ENCODE measurements at regions not wholly inside any gene's neighbourhood (a gene's known extent, or its start where the extent isn't known, plus 50 kb on each side); places are given as distances from the start of the nearest gene placed in this dataset.
A peak's percentile ranks its signal among the peaks of the same experiment; 100 is the strongest.
"Not testable (repeated sequence)": the region's sequence is repeated elsewhere in the genome, so short reads cannot be mapped to it uniquely, and the experiment has no call there.

DNA sequence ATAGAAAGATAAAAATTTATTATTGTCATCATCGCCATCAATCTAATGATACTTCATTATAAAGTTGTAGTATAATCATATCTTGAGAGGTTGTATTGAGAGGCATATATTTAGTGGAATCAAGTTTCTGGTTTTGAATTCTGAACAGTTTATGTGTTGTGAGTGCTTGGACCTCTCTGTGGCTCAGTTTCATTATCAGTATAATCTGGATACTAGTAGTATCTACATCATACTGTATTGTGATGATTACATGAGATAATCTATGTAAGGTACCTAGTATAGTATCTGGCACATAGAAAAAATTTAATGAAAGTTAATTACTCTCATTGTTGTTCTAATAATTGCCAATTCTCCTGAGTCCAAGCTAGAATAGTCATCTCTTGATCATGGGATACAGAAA lies 161.2 kb upstream of the UBQLN2 start:
- intact Hi-C loops (cut with DNase I; ENCODE audit: low total_unique reads): no loop called here
- H3K4me3 ChIP-seq: no peak overlapping the region
- no peak overlapping the region for H3K27ac ChIP-seq
- TF ChIP-seq EP300 (IDR thresholded peaks at IDR 0.05) (no peak), POLR2AphosphoS5 (IDR thresholded peaks at IDR 0.05) (no peak), POLR2A (IDR thresholded peaks at IDR 0.05) (no peak)
- TF ChIP-seq, protein P1, sequence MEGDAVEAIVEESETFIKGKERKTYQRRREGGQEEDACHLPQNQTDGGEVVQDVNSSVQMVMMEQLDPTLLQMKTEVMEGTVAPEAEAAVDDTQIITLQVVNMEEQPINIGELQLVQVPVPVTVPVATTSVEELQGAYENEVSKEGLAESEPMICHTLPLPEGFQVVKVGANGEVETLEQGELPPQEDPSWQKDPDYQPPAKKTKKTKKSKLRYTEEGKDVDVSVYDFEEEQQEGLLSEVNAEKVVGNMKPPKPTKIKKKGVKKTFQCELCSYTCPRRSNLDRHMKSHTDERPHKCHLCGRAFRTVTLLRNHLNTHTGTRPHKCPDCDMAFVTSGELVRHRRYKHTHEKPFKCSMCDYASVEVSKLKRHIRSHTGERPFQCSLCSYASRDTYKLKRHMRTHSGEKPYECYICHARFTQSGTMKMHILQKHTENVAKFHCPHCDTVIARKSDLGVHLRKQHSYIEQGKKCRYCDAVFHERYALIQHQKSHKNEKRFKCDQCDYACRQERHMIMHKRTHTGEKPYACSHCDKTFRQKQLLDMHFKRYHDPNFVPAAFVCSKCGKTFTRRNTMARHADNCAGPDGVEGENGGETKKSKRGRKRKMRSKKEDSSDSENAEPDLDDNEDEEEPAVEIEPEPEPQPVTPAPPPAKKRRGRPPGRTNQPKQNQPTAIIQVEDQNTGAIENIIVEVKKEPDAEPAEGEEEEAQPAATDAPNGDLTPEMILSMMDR (IDR thresholded peaks at IDR 0.05): no peak
- H3K9me3 ChIP-seq: peaks cover 0 to 6% (median 0%) of the 10 kb centered on the region in 4 donors
- DNase-seq: no peak
- H3K27me3 ChIP-seq: no peaks in the 10 kb centered on the region
- WGBS, 5 donors: 79 to 98% (median 93%) methylated on average over 1 of the region's 1 CpG
- no peaks in the 10 kb centered on the region for H3K36me3 ChIP-seq
- no peaks in the 10 kb centered on the region for H3K4me1 ChIP-seq

GRCh38 chrX:56429581-56429980 lies 133.8 kb upstream of the UBQLN2 start:
- H3K9me3 ChIP-seq: peaks cover 0 to 16% (median 3%) of the 10 kb centered on the region in 4 donors
- no peaks in the 10 kb centered on the region for H3K4me1 ChIP-seq
- H3K27ac ChIP-seq: no peak overlapping the region
- no peaks in the 10 kb centered on the region for H3K27me3 ChIP-seq
- 17 to 47% (median 31%) methylated on average over 2 to 5 of the region's 5 CpGs for WGBS, 5 donors
- no peak for DNase-seq
- intact Hi-C loops (cut with DNase I; ENCODE audit: low total_unique reads): no loop called here
- no peak overlapping the region for H3K4me3 ChIP-seq
- no peaks in the 10 kb centered on the region for H3K36me3 ChIP-seq
- no peak for TF ChIP-seq POLR2AphosphoS5 (IDR thresholded peaks at IDR 0.05)

DNA sequence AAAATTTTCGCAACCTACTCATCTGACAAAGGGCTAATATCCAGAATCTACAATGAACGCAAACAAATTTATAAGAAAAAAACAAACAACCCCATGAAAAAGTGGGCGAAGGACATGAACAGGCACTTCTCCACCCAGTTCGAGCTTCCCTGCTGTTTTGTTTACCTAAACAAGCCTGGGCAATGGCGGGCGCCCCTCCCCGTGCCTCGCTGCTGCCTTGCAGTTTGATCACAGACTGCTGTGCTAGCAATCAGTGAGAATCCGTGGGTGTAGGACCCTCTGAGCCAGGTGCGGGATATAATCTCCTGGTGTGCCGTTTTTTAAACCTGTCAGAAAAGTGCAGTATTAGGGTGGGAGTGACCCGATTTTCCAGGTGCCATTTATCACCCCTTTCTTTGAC lies 111.4 kb upstream of the UBQLN2 start:
- H3K27ac ChIP-seq; intact Hi-C loops (cut with DNase I; ENCODE audit: low total_unique reads); H3K4me3 ChIP-seq; H3K27me3 ChIP-seq; H3K36me3 ChIP-seq; DNase-seq; H3K4me1 ChIP-seq: not testable (repeated sequence)
- 78 to 91% (median 84%) methylated on average over 12 of the region's 12 CpGs for WGBS, 5 donors
- peaks cover 0 to 29% (median 10%) of the 10 kb centered on the region in 4 donors for H3K9me3 ChIP-seq

- Histone ChIP-seq H3K4me3 (no peak overlapping the region), H3K27ac (no peak overlapping the region), H3K4me1 (no peaks in the 10 kb centered on the region), H3K27me3 (no peaks in the 10 kb centered on the region), H3K36me3 (no peaks in the 10 kb centered on the region), H3K9me3 (peaks cover 0 to 18% (median 9%) of the 10 kb centered on the region in 4 donors)
- no peak for DNase-seq
- intact Hi-C loops (cut with DNase I; ENCODE audit: low total_unique reads): no loop called here
- TF ChIP-seq, protein P1 (IDR thresholded peaks at IDR 0.05): peak in 1 of 7 experiments; percentile 7
- TF ChIP-seq POLR2A (IDR thresholded peaks at IDR 0.05) (no peak), EP300 (IDR thresholded peaks at IDR 0.05) (no peak), POLR2AphosphoS5 (IDR thresholded peaks at IDR 0.05) (no peak)
Observed at GRCh38 chrX:56462389-56462788, 101.0 kb upstream of the UBQLN2 start.

- H3K4me3 ChIP-seq: no peak overlapping the region
- peaks cover 0 to 4% (median 0%) of the 10 kb centered on the region in 3 donors for H3K27me3 ChIP-seq
- DNase-seq: no peak
- TF ChIP-seq, protein P1 (IDR thresholded peaks at IDR 0.05): no peak
- TF ChIP-seq EP300 (IDR thresholded peaks at IDR 0.05) (no peak), POLR2AphosphoS5 (IDR thresholded peaks at IDR 0.05) (no peak), POLR2A (IDR thresholded peaks at IDR 0.05) (no peak)
- no peaks in the 10 kb centered on the region for H3K4me1 ChIP-seq
- no peak overlapping the region for H3K27ac ChIP-seq
- intact Hi-C loops (cut with DNase I; ENCODE audit: low total_unique reads): no loop called here
- H3K9me3 ChIP-seq: peaks cover 0 to 4% (median 0%) of the 10 kb centered on the region in 4 donors
- 59 to 86% (median 80%) methylated on average over 2 of the region's 2 CpGs for WGBS, 5 donors
- no peaks in the 10 kb centered on the region for H3K36me3 ChIP-seq
Observed at GRCh38 chrX:56468441-56468840, 95.0 kb upstream of the UBQLN2 start.

DNA sequence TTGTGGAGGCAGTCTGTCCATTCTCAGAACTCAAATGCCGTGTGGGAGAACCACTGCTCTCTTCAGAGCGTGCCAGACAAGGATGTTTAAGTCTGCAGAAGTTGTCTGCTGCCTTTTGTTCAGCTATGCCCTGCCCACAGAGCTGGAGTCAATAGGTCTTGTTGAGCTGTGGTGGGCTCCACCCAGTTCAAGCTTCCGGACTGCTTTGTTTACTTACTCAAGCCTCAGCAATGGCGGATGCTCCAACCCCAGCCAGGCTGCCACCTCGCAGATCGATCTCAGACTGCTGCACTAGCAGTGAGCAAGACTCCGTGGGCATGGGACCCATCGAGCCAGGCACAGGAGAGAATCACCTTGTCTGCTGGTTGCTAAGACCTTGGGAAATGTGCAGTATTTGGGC lies 68.5 kb upstream of the UBQLN2 start:
- H3K27ac ChIP-seq; H3K36me3 ChIP-seq; H3K4me3 ChIP-seq; H3K27me3 ChIP-seq; intact Hi-C loops (cut with DNase I; ENCODE audit: low total_unique reads); H3K4me1 ChIP-seq; DNase-seq: not testable (repeated sequence)
- H3K9me3 ChIP-seq: peaks cover 0 to 24% (median 2%) of the 10 kb centered on the region in 4 donors
- 80 to 86% (median 83%) methylated on average over 1 to 8 of the region's 8 CpGs for WGBS, 5 donors

All from stomach (tissue), 8 donors.